Right lobe of liver (tissue), 6 donors: ENCODE measurements at regions not wholly inside any gene's neighbourhood (a gene's known extent, or its start where the extent isn't known, plus 50 kb on each side); places are given as distances from the start of the nearest gene placed in this dataset.

Experiments
- ATAC-seq, 4 donors: fragments of 200-7000 bp; cut with Tn5 transposase; one replicate each; pipeline ENCODE4 v1.9.1; 2020; ENCODE audit warnings: mild to moderate bottlenecking in 4 of 4, moderate library complexity in 4 of 4
- DNase-seq, 3 donors: peaks; one replicate each; pipeline ENCODE4 v3.0.0-alpha.2; 2020
- H3K27ac ChIP-seq, 3 donors: fragments of 200-600 bp; one replicate each; pipeline ENCODE4 v1.8.0; 2022
- H3K27me3 ChIP-seq, 2 donors: fragments of 200-600 bp; one replicate each; pipeline ENCODE4 v1.8.0; 2022
- H3K36me3 ChIP-seq, 4 donors: fragments of 200-600 bp; sonication (generic) in 1 of 4; one replicate each; pipeline versions ENCODE4 v1.5.1 to v1.8.0; 2017 to 2022; ENCODE audit warnings: control low read depth in 1 of 4
- H3K4me1 ChIP-seq, 4 donors: fragments of 200-600 bp; sonication (generic) in 1 of 4; one replicate each; pipeline versions ENCODE4 v1.5.1 to v1.8.0; 2017 to 2022; ENCODE audit warnings: control low read depth in 1 of 4
- H3K4me3 ChIP-seq, 3 donors: fragments of 200-600 bp; one replicate each; pipeline ENCODE4 v1.8.0; 2022
- H3K9me3 ChIP-seq, 4 donors: fragments of 200-600 bp; sonication (generic) in 1 of 4; one replicate each; pipeline versions ENCODE4 v1.5.1 to v1.8.0; 2017 to 2022; ENCODE audit warnings: control low read depth in 1 of 4
- POLR2A ChIP-seq: fragments of 450-650 bp; IDR thresholded peaks from one replicate; pipeline ENCODE4 v1.6.1; 2017; ENCODE audit warnings: antibody characterized with exemption, mild to moderate bottlenecking
- WGBS: methylation state at CpG from one replicate; pipeline ENCODE4 v1.1.6; 2018; ENCODE audit warnings: low coverage, low lambda C conversion rate; ENCODE audit not compliant: insufficient coverage; ENCODE audit errors: missing lambda C conversion rate; 5-methylcytosine and 5-hydroxymethylcytosine counted together
- intact Hi-C, 2 donors: fragments of 100-400 bp; cut with DNase I; formaldehyde crosslinking; loops; one replicate each; pipeline versions ENCODE4 v1.11.2 to v1.14.1; 2022
- TF ChIP-seq, protein P1 (sequence below), 4 donors: fragments of 200-600 bp in 3 of 4; fragments of 450-650 bp in 1 of 4; IDR thresholded peaks; one replicate each; pipeline versions ENCODE4 v1.5.1 to v1.8.0; 2016 to 2022; ENCODE audit warnings: antibody characterized with exemption in 4 of 4, mild to moderate bottlenecking in 2 of 4
- donor health status: DM: no; HTN: yes; CAD: no.
- donor health status: DM: no; HTN: no; CAD: no.
- donor health status: DM: no; HTN: no; CAD: no.
- donor health status: DM: no; HTN: yes; CAD: no.
- donor health status: DM: no; HTN: yes; CAD: no.

DNA sequence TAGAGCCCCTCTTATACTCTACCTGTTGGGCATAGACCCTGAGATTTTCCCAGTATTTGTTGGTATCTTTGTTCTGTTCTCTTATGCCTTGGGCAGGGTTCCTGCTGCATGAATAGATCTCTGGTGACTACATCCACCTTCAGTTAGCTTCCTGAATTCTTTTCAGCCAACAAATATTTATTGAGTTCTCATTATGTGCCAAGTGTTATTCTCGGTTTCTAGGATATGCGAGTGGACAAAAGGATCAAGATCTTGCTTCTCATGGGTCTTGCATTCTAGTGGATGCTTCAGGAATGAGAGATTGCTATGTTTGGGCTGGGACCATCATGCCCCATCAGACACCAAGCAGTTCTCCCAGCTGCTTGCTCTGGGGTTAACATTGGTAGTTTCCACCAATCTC lies 340.0 kb downstream of the METTL15 start:
- H3K9me3 ChIP-seq: no peaks in the 10 kb centered on the region
- intact Hi-C loops: no loop called here
- 85% methylated on average over 2 of the region's 2 CpGs for WGBS
- H3K4me3 ChIP-seq: no peak overlapping the region
- TF ChIP-seq, protein P1, sequence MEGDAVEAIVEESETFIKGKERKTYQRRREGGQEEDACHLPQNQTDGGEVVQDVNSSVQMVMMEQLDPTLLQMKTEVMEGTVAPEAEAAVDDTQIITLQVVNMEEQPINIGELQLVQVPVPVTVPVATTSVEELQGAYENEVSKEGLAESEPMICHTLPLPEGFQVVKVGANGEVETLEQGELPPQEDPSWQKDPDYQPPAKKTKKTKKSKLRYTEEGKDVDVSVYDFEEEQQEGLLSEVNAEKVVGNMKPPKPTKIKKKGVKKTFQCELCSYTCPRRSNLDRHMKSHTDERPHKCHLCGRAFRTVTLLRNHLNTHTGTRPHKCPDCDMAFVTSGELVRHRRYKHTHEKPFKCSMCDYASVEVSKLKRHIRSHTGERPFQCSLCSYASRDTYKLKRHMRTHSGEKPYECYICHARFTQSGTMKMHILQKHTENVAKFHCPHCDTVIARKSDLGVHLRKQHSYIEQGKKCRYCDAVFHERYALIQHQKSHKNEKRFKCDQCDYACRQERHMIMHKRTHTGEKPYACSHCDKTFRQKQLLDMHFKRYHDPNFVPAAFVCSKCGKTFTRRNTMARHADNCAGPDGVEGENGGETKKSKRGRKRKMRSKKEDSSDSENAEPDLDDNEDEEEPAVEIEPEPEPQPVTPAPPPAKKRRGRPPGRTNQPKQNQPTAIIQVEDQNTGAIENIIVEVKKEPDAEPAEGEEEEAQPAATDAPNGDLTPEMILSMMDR (IDR thresholded peaks at IDR 0.05): no peak
- no peak for TF ChIP-seq POLR2A
- ATAC-seq (no peak), DNase-seq (no peak)
- no peak overlapping the region for H3K27ac ChIP-seq
- H3K27me3 ChIP-seq: no peaks in the 10 kb centered on the region
- no peaks in the 10 kb centered on the region for H3K36me3 ChIP-seq
- H3K4me1 ChIP-seq: no peaks in the 10 kb centered on the region

DNA sequence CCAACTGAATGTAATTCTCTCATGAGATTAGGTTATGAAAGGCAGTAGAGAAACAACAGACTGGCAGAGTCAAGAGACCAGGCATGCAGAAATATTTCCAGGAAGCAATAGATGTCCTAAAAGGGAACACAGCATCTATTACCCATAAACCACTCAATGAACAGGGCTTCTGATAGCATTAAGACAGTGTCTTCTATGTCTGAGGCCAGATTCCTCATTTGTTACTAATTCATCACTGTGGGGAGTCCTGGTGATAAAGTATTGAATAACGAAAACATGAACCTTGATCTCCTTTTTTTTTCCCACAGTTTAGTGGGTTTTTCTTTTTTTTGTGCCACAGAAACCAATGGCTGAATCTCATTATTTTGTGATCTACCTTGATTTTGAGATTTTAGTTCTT lies 339.0 kb downstream of the METTL15 start:
- WGBS: 69% methylated on average over 1 of the region's 1 CpG
- H3K36me3 ChIP-seq: no peaks in the 10 kb centered on the region
- ATAC-seq: no peak
- intact Hi-C loops: no loop called here
- H3K27ac ChIP-seq: no peak overlapping the region
- H3K4me1 ChIP-seq: no peaks in the 10 kb centered on the region
- H3K4me3 ChIP-seq: no peak overlapping the region
- H3K27me3 ChIP-seq: no peaks in the 10 kb centered on the region
- H3K9me3 ChIP-seq: no peaks in the 10 kb centered on the region
- TF ChIP-seq, protein P1 (IDR thresholded peaks at IDR 0.05): no peak
- no peak for TF ChIP-seq POLR2A
- no peak for DNase-seq

DNA sequence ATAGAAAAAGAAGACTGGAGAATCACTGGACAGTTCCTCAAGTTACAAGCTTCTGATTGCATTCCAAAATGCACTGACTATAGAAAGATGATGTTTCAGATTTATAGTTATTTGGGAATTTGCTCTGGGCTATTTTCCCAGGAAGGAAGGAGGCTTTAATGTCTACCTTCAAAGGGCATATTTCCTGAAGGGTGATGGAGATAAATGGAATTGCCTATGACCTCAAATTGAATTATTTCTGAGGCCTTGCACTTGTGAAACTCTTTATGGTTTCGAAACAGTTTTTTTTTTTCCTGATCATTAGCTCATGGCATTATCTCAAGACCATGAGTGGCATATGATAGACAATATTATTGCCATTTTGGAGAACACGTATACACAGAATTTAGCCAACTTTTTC lies 333.9 kb downstream of the METTL15 start:
- no peaks in the 10 kb centered on the region for H3K9me3 ChIP-seq
- DNase-seq: no peak
- no peak overlapping the region for H3K4me3 ChIP-seq
- no peaks in the 10 kb centered on the region for H3K36me3 ChIP-seq
- H3K27ac ChIP-seq: no peak overlapping the region
- H3K27me3 ChIP-seq: no peaks in the 10 kb centered on the region
- WGBS: 88% methylated on average over 2 of the region's 2 CpGs
- TF ChIP-seq, protein P1 (IDR thresholded peaks at IDR 0.05): no peak
- TF ChIP-seq POLR2A: no peak
- ATAC-seq: no peak
- no peaks in the 10 kb centered on the region for H3K4me1 ChIP-seq
- intact Hi-C loops: no loop called here

DNA sequence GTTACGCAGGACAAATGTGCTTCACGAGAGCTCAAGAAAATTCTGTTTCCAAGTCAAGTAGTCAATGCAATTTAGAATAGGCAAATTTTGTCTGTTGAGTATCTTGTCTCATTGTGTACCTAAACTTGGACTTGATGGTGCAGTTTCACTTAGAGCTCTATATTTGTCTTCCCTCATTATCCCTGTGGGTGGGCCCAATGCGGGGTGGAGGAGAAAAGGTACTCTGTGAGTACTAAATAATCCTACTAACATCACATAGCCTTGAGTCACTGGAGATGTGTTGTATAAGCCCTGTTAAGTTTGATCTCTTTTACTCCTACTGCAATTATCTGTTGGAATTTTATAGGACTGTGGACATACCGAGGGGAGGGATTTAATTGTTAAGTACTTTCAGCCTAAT lies 331.2 kb downstream of the METTL15 start:
- H3K36me3 ChIP-seq: no peaks in the 10 kb centered on the region
- intact Hi-C loops: no loop called here
- TF ChIP-seq, protein P1 (IDR thresholded peaks at IDR 0.05): no peak
- no peak for TF ChIP-seq POLR2A
- H3K4me1 ChIP-seq: no peaks in the 10 kb centered on the region
- H3K27me3 ChIP-seq: no peaks in the 10 kb centered on the region
- H3K4me3 ChIP-seq: no peak overlapping the region
- DNase-seq: no peak
- no peak overlapping the region for H3K27ac ChIP-seq
- 95% methylated on average over 4 of the region's 4 CpGs for WGBS
- no peaks in the 10 kb centered on the region for H3K9me3 ChIP-seq
- ATAC-seq: no peak

DNA sequence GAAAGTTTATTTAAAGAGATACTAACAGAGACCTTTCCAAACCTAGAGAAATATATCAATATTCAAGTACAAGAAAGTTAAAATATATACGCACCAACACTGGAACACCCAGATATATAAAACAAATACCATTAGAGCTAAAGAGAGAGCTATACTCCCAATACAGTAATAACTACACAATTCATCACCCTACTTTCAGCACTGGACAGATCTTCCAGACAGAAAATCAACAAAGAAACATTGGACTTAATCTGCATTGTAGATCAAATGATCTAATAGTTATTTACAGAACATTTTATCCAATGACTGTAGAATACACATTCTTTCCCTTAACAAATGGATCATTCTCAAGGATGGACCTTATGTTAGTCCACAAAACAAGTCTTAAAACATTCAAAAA lies 311.9 kb downstream of the METTL15 start:
- Histone ChIP-seq H3K4me1 (no peaks in the 10 kb centered on the region), H3K9me3 (no peaks in the 10 kb centered on the region), H3K36me3 (no peaks in the 10 kb centered on the region), H3K27me3 (no peaks in the 10 kb centered on the region), H3K4me3 (no peak overlapping the region), H3K27ac (no peak overlapping the region)
- WGBS: 100% methylated on average over 1 of the region's 1 CpG
- no peak for ATAC-seq
- no peak for TF ChIP-seq POLR2A
- TF ChIP-seq, protein P1 (IDR thresholded peaks at IDR 0.05): no peak
- DNase-seq: no peak
- intact Hi-C loops: no loop called here
